H9 (cell line): ENCODE measurements at regions not wholly inside any gene's neighbourhood (a gene's known extent, or its start where the extent isn't known, plus 50 kb on each side); places are given as distances from the start of the nearest gene placed in this dataset.

Experiments used
- DNase-seq: peaks from one replicate; pipeline ENCODE4 v3.0.0-alpha.2; 2017
- H2AFZ ChIP-seq: one replicate; pipeline ENCODE4 v1.6.1; 2013; ENCODE audit warnings: mild to moderate bottlenecking, low read length, control low read depth, moderate library complexity
- H2AK5ac ChIP-seq: 2 replicates; pipeline ENCODE4 v1.6.1; 2013; ENCODE audit warnings: low read length, control low read depth, mixed read lengths; ENCODE audit not compliant: insufficient read length
- H2BK120ac ChIP-seq: one replicate; pipeline ENCODE4 v1.6.1; 2013; ENCODE audit warnings: low read depth, mild to moderate bottlenecking, low read length, control low read depth, inconsistent platforms; ENCODE audit not compliant: poor library complexity, severe bottlenecking
- H2BK12ac ChIP-seq: 2 replicates; pipeline ENCODE4 v1.6.1; 2013; ENCODE audit warnings: low read length, control low read depth, mixed read lengths, low read depth; ENCODE audit not compliant: insufficient read length
- H2BK15ac ChIP-seq: 2 replicates; pipeline ENCODE4 v1.6.1; 2013; ENCODE audit warnings: low read depth, low read length, control low read depth
- H2BK20ac ChIP-seq: one replicate; pipeline ENCODE4 v1.6.1; 2013; ENCODE audit warnings: low read depth, mild to moderate bottlenecking, low read length, control low read depth, inconsistent platforms; ENCODE audit not compliant: poor library complexity, severe bottlenecking
- H2BK5ac ChIP-seq: 2 replicates; pipeline ENCODE4 v1.6.1; 2013; ENCODE audit warnings: low read length, control low read depth, mixed read lengths; ENCODE audit not compliant: insufficient read length
- H3K14ac ChIP-seq: 2 replicates; pipeline ENCODE4 v1.6.1; 2013; ENCODE audit warnings: low read length, control low read depth; ENCODE audit not compliant: insufficient read depth
- H3K18ac ChIP-seq: 2 replicates; pipeline ENCODE4 v1.6.1; 2013; ENCODE audit warnings: low read depth, mild to moderate bottlenecking, mixed read lengths, low read length, control low read depth; ENCODE audit not compliant: insufficient read length
- H3K23ac ChIP-seq: 2 replicates; pipeline ENCODE4 v1.6.1; 2013; ENCODE audit warnings: low read length, control low read depth, mixed read lengths, low read depth; ENCODE audit not compliant: insufficient read length
- H3K23me2 ChIP-seq: 2 replicates; pipeline ENCODE4 v1.6.1; 2013; ENCODE audit warnings: low read depth, mild to moderate bottlenecking, mixed read lengths, low read length, control low read depth; ENCODE audit not compliant: insufficient read length, poor library complexity, severe bottlenecking
- H3K27ac ChIP-seq: 2 replicates; pipeline ENCODE4 v1.5.1; 2013; ENCODE audit warnings: low read length, control low read depth, mixed read lengths, low read depth; ENCODE audit not compliant: insufficient read length
- H3K27me3 ChIP-seq: 2 replicates; pipeline ENCODE4 v1.6.1; 2013; ENCODE audit warnings: low read length, control low read depth, inconsistent platforms; ENCODE audit not compliant: insufficient read depth
- H3K4ac ChIP-seq: 2 replicates; pipeline ENCODE4 v1.6.1; 2013; ENCODE audit warnings: low read depth, mild to moderate bottlenecking, control low read depth, inconsistent platforms, low read length, moderate library complexity
- H3K4me1 ChIP-seq: 2 replicates; pipeline ENCODE4 v1.6.1; 2013; ENCODE audit warnings: low read length, control low read depth, inconsistent platforms; ENCODE audit not compliant: insufficient read depth
- H3K4me2 ChIP-seq: 2 replicates; pipeline ENCODE4 v1.6.1; 2013; ENCODE audit warnings: low read length, control low read depth, mixed read lengths; ENCODE audit not compliant: insufficient read length, insufficient read depth
- H3K56ac ChIP-seq: 2 replicates; pipeline ENCODE4 v1.6.1; 2013; ENCODE audit warnings: low read depth, mild to moderate bottlenecking, mixed read lengths, low read length, control low read depth; ENCODE audit not compliant: insufficient read length
- H3K79me1 ChIP-seq: 2 replicates; pipeline ENCODE4 v1.6.1; 2013; ENCODE audit warnings: low read depth, mild to moderate bottlenecking, moderate library complexity, low read length, control low read depth, inconsistent platforms; ENCODE audit not compliant: insufficient read depth, poor library complexity, severe bottlenecking
- H3K79me2 ChIP-seq: 2 replicates; pipeline ENCODE4 v1.6.1; 2013; ENCODE audit warnings: low read length, control low read depth, inconsistent platforms; ENCODE audit not compliant: insufficient read depth
- H3K9ac ChIP-seq: 2 replicates; pipeline ENCODE4 v1.6.1; 2013; ENCODE audit warnings: low read length, control low read depth, mixed read lengths; ENCODE audit not compliant: insufficient read length; ENCODE audit errors: extremely low read depth
- H3K9me3 ChIP-seq: one replicate; pipeline ENCODE4 v1.6.1; 2013; ENCODE audit warnings: low read depth, low read length, inconsistent platforms; ENCODE audit not compliant: control insufficient read depth
- H3T11ph ChIP-seq: one replicate; pipeline ENCODE4 v1.6.1; 2013; ENCODE audit warnings: mild to moderate bottlenecking, low read length, control low read depth, inconsistent platforms
- H4K20me1 ChIP-seq: one replicate; pipeline ENCODE4 v1.6.1; 2013; ENCODE audit not compliant: control insufficient read depth, insufficient read length, insufficient read depth
- H4K5ac ChIP-seq: 2 replicates; pipeline ENCODE4 v1.6.1; 2013; ENCODE audit warnings: low read depth, mild to moderate bottlenecking, mixed read lengths, low read length, control low read depth; ENCODE audit not compliant: insufficient read length
- H4K8ac ChIP-seq: replicated peaks from 2 replicates; pipeline ENCODE4 v1.6.1; 2013; ENCODE audit warnings: low read length, control low read depth, mixed read lengths, low read depth; ENCODE audit not compliant: insufficient read length
- H4K91ac ChIP-seq: 2 replicates; pipeline ENCODE4 v1.6.1; 2013; ENCODE audit warnings: low read depth, mild to moderate bottlenecking, moderate library complexity, mixed read lengths, low read length, control low read depth; ENCODE audit not compliant: insufficient read length
- H3K27ac Mint-ChIP-seq, 3 experiments: 2 replicates in 2 of 3; 3 replicates in 1 of 3; pipeline ENCODE4 v1.8.0; 2020 to 2021; ENCODE audit warnings: mixed read lengths in 3 of 3, mild to moderate bottlenecking in 1 of 3, moderate library complexity in 1 of 3
- H3K27me3 Mint-ChIP-seq: 2 replicates; pipeline ENCODE4 v1.8.0; 2021; ENCODE audit warnings: low read depth, mild to moderate bottlenecking, moderate library complexity, mixed read lengths
- H3K36me3 Mint-ChIP-seq, 3 experiments: 2 replicates in 2 of 3; 3 replicates in 1 of 3; pipeline ENCODE4 v1.8.0; 2020 to 2021; ENCODE audit warnings: low read depth in 3 of 3, mixed read lengths in 3 of 3; ENCODE audit not compliant: insufficient read depth in 1 of 3
- H3K4me1 Mint-ChIP-seq, 2 experiments: 2 replicates each; pipeline ENCODE4 v1.8.0; 2020; ENCODE audit warnings: mixed read lengths in 2 of 2
- H3K4me3 Mint-ChIP-seq, 2 experiments: 2 replicates in 1 of 2; 3 replicates in 1 of 2; pipeline ENCODE4 v1.8.0; 2020 to 2021; ENCODE audit warnings: mild to moderate bottlenecking in 2 of 2, mixed read lengths in 2 of 2, moderate library complexity in 1 of 2
- H3K9me3 Mint-ChIP-seq, 2 experiments: 2 replicates in 1 of 2; 3 replicates in 1 of 2; pipeline ENCODE4 v1.8.0; 2020; ENCODE audit warnings: mild to moderate bottlenecking in 2 of 2, mixed read lengths in 2 of 2, moderate library complexity in 1 of 2
- WGBS: extraction: QIAGEN DNeasy Blood & Tissue Kit; methylation state at CpG from one replicate; pipeline ENCODE4 v1.1.7; 2013; ENCODE audit warnings: missing lambda C conversion rate, low lambda C conversion rate, mixed read lengths; ENCODE audit not compliant: insufficient read length; ENCODE audit errors: extremely low coverage; 5-methylcytosine and 5-hydroxymethylcytosine counted together
- TF ChIP-seq, protein P1 (sequence below): fragments of 200-600 bp; sonication (generic); conservative IDR thresholded peaks from 3 replicates; pipeline ENCODE4 v1.8.0; 2021; ENCODE audit warnings: antibody characterized with exemption, mild to moderate bottlenecking

DNA sequence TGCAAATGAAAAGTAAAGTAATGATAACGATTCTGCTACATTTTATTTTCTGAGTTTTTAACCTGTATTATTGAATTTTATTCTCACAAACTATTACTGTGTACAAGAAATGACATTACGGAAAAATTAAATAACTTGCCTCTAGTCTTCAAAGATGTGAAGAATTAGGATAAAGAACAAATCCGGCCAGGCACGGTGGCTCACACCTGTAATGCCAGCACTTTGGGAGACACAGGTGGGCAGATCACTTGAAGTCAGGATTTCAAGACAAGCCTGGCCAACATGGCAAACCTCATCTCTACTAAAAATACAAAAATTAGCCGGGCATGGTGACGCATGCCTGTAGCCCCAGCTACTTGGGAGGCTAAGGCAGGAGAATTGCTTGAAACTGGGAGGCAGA, 1584.4 kb upstream of the SEL1L start:
- H3K4me1 ChIP-seq: no peaks in the 10 kb centered on the region
- H3T11ph ChIP-seq: no peak overlapping the region
- no peak overlapping the region for H4K8ac ChIP-seq
- no peaks in the 10 kb centered on the region for H4K20me1 ChIP-seq
- no peak for DNase-seq
- H3K27me3 ChIP-seq: no peaks in the 10 kb centered on the region
- H2AFZ ChIP-seq: no peak overlapping the region
- H3K23ac ChIP-seq: no peak overlapping the region
- H3K9me3 Mint-ChIP-seq: no peaks in the 10 kb centered on the region
- H3K9me3 ChIP-seq: no peaks in the 10 kb centered on the region
- H3K27ac Mint-ChIP-seq: no peak overlapping the region
- no peak overlapping the region for H2BK5ac ChIP-seq
- H2BK20ac ChIP-seq: no peak overlapping the region
- no peak overlapping the region for H3K4ac ChIP-seq
- H2BK15ac ChIP-seq: no peak overlapping the region
- H3K9ac ChIP-seq: no peak overlapping the region
- H3K36me3 Mint-ChIP-seq: no peaks in the 10 kb centered on the region
- TF ChIP-seq, protein P1, sequence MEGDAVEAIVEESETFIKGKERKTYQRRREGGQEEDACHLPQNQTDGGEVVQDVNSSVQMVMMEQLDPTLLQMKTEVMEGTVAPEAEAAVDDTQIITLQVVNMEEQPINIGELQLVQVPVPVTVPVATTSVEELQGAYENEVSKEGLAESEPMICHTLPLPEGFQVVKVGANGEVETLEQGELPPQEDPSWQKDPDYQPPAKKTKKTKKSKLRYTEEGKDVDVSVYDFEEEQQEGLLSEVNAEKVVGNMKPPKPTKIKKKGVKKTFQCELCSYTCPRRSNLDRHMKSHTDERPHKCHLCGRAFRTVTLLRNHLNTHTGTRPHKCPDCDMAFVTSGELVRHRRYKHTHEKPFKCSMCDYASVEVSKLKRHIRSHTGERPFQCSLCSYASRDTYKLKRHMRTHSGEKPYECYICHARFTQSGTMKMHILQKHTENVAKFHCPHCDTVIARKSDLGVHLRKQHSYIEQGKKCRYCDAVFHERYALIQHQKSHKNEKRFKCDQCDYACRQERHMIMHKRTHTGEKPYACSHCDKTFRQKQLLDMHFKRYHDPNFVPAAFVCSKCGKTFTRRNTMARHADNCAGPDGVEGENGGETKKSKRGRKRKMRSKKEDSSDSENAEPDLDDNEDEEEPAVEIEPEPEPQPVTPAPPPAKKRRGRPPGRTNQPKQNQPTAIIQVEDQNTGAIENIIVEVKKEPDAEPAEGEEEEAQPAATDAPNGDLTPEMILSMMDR: no peak
- peaks cover 0 to 8% of the 10 kb centered on the region in 2 experiments; a peak in 2 of 4 replicates for H3K4me1 Mint-ChIP-seq
- no peaks in the 10 kb centered on the region for H3K79me2 ChIP-seq
- H3K23me2 ChIP-seq: no peaks in the 10 kb centered on the region
- no peak overlapping the region for H4K91ac ChIP-seq
- no peak overlapping the region for H3K4me2 ChIP-seq
- H3K79me1 ChIP-seq: no peaks in the 10 kb centered on the region
- no peak overlapping the region for H2BK120ac ChIP-seq
- no peak overlapping the region for H3K14ac ChIP-seq
- no peaks in the 10 kb centered on the region for H3K27me3 Mint-ChIP-seq
- no peak overlapping the region for H2AK5ac ChIP-seq
- WGBS: no CpG with 5 or more reads among the region's 6 CpGs
- no peak overlapping the region for H4K5ac ChIP-seq
- no peak overlapping the region for H3K56ac ChIP-seq
- H3K18ac ChIP-seq: no peak overlapping the region
- H2BK12ac ChIP-seq: no peak overlapping the region
- no peak overlapping the region for H3K27ac ChIP-seq
- no peak overlapping the region for H3K4me3 Mint-ChIP-seq
